GM21526 (cell line): ENCODE measurements at regions not wholly inside any gene's neighbourhood (a gene's known extent, or its start where the extent isn't known, plus 50 kb on each side); places are given as distances from the start of the nearest gene placed in this dataset.
"Not testable (repeated sequence)": the region's sequence is repeated elsewhere in the genome, so short reads cannot be mapped to it uniquely, and the experiment has no call there.

Experiments used
- ATAC-seq: cut with Tn5 transposase; IDR thresholded peaks from one replicate; pipeline ENCODE4 v1.9.1; 2021; ENCODE audit warnings: moderate library complexity; ENCODE audit not compliant: unreplicated experiment, low FRiP score

DNA sequence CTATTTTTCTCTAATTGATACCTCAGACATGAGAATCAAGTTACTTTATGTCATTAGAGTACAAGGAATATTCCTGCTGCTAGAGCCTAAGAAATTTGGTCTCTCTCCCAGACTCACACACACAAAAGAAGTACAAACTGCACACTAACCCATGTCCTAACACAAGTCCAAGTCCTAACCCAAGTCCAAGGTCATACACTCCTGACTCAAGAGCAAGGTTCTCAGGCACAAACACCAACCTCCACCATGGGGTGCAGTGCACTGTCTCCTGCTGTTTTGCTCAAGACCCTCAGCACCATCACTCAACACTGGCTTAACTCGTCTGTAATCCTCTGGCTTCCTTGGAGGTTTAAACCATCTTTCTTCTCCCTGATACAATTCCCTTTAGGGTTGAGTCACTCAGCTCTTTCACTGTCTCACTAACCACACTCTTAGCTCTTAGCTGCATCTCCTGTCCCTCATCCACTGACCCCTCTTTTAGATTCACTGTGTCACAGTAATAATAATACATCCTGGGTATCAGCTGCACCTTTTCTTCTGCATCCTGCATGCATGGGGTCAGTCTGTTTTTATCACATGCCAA is 129.8 kb downstream of the BCL2L11 start:
- no peak for ATAC-seq

DNA sequence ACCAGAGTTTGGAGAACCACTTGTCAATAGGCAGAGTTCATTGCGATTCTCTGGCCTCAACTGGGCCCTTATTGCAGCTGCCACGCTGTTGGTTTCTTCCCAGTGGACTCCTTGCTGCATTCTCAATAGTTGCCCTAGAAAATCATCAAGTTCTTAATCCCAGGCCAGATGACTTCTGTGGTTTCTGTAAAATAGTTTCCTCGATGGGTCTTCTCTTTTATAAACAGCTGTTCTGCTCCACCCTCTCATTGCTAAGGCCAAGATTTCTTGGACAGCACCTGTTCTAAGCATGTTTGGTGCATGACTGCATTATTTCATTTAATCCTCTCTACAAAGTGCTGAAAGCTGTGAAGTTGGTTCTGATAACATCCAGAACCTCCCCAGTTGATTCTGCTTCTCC is 131.0 kb downstream of the BCL2L11 start:
- no peak for ATAC-seq

DNA sequence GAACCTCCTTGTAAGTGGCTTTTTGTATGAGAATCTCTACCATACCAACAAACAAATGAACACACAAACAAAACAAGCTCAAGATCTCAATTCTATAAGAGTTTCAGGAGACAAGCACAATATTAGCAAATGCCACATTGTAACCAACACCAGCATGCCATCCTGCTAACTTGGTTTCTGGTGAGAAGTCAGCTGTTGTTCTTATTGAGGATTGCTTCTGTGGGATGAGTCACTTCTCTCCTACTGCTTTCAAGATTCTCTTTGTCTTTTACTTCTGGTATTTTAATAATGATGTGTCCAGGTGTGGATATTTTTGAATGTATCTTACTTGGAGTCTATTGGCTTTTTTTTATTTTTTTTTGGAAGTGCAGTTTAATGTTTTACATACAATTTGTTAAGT is 131.7 kb downstream of the BCL2L11 start:
- no peak for ATAC-seq

DNA sequence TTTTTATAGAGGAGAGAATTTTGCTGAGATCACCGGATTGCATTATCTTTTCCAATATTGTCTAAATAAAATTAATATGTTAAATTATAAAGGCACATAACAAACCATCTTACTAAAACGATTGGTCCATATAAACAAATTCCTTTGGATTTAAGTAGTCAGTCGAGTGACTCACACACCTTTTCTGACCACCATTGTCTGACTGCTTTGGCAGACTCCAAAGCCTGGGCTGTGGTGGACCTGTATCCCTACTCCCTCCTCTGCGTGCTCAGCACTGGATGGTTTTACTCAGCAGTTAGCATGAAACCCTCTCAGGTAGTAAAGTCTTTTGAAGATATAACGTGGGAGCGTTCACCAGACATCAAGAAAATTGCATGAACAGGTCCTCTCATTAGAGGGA is 134.2 kb downstream of the BCL2L11 start:
- ATAC-seq: not testable (repeated sequence)

DNA sequence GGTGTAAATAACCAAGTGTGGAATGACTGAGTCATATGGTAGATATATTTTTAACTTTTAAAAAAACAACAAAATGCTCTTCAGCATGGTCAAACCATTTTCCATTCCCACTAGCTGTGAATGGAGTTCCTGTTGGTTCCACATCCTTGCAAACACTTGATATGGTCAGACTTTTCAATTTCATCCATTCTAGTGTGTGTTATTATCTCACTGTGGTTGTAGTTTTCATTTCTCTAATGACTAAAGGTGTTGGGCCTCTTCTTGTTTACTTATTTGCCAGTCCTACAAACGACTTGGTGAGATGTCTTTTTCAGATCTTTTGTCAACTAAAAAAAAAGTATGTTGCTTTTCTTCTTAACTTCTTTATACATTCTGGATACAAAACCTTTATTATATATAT is 135.9 kb downstream of the BCL2L11 start:
- not testable (repeated sequence) for ATAC-seq

DNA sequence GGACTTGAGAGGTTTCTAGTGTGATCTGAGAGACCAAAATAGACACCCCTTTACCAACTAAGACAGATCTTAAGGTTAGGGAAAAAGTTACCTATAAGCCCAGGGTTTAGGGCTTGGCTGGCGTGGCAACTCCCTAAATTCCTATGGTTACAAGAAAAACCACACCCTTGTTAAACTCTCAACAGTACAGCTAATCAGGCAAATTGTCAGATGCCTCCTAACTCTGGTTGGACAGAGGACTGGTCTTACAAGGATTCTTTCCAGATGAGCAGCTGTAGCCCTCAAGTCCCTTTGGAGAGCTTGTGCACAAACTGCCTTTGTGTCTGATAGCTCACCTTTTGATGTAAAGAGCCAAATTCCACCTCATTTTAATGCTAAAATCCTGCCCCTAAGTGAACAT is 136.9 kb downstream of the BCL2L11 start:
- ATAC-seq: not testable (repeated sequence)

DNA sequence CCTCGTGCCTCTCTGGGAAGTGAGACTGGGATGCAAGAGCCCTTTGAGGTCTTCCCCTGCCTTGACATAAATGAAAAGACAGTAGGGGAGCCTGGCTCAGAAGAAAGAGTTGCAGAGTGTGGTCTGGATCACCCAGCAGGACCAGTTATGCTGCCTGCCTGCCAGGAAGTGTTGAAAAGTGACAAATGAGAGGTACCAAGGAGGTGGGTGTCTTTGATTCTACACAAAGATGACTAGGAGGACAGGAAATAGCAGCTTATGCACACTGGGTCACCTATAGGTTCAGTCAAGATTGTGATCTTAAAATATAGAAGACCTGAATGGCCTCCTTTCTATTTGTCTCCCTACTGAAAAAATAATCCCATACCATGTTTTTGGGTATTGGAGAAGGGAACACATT is 137.6 kb downstream of the BCL2L11 start:
- ATAC-seq: not testable (repeated sequence)

DNA sequence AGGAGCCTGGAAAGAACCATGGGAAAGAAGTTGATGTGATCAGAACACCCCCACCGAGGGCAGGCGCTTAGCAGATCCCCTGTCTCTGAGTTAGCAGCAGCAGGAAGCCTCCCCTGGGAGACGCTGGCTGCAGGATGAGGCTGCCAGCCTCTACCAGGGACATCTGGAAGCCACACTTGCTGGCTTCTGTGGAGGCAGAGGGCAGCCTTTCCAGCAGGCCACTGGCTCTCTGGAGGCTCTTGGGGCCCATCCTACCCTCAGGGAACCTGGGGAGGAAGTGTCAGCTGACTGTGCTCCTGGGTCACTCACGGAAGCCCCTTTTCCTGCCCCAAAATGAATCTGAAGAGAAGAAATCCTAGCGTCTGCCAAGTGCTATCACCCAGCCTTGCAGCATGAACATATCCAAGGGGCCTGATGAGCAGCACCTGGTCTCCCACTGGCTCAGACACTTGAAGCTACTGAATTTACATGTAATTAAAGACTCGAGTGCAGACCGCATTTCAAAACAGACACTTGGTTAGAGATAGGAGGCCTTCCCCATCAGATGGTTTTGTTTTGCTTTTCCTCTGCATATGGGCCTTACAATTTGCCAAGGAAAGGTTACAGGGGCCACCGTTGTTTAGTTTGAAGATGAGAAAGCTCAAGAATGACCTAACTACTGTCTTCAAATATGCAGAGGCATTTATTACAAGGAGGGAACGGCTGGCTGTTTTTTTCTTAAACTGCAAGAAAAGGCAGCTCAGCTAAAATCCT is 142.1 kb downstream of the BCL2L11 start:
- ATAC-seq: not testable (repeated sequence)

DNA sequence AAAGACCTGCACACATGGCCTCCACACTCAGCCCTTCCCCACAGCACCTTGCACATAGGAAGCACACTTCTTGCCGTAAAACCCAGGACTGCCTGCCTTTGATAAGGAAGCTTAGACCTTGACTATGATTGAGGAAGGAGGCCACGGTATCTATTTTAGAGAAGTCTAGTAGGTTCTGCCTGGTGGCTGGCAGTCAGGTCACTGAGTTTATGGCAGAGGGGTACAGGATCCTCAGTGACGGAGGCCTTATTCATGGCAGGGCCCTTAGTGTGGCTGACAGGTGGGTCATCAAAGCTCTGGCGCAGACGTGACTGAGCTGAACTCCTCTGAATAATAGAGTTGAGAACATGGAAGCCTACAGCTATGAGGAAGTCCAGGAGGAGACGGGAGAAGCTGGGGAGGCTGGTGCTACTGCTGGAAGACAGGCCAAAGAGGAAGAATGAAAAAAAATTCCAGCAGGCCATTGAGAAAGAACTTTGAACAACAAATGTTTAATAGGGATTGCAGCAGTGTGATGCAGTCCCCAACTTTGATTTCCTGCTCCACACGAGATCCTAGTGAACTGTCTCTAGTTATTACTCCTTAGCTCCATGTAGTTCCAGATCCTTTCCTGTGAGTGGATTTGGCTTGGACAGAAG is 142.8 kb downstream of the BCL2L11 start:
- not testable (repeated sequence) for ATAC-seq

DNA sequence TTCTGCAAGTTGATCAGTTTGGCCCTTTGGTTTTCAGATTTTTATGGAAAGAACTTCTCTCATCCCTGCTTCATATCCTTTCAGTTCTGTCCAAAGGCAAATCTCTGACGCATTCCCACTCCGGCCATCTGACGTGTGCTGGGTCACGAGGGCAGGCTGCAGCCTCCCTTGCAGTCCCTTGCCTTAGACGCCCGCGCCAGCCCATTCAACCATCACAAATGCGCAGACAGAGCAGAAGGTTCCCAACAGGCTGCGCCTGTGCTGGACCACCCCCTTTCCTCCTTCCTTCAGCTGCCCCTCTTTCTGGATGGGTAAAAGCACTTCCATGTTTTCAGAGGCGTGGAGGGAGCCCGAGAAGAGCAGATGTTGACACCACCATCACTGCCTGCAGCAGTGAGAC is 144.2 kb downstream of the BCL2L11 start:
- ATAC-seq: not testable (repeated sequence)

DNA sequence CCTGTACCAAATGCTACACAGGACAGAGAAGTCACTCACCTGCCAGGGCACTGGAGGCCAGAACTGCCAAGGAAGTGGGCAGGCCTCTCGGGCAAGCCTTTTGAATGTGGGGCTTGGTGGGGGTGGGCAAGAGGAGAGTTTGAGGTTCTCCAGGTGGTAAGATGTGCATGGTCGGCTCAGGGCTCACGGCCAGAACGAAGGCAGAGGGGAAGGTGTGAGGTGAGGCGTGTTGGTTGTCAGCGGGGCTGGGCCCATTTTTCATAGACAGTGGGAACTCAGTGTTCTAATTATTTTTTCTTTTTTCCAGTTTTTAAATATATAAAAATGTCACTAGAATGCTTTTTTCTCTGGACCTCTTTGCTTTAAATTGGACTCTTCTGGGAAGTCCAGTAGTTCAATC is 145.8 kb downstream of the BCL2L11 start:
- not testable (repeated sequence) for ATAC-seq

DNA sequence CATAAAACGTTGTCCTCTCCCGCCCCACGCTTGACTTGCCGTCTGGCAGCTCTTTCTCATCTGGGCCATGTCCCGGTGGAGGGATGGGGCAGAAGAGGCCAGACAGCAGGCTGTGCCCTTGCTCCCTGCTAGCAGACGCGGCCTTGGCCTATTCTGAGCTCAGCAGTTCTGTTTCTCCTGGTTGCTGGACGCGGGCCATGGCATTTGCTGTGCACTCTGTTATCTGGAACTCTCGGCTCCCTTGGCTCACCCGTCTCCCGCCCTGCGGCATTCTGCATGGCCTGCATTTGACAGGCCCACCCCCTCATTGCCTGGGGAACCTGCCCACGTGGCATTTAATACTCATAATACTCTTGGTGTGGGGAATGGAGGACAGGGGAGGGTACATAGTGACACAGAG is 146.3 kb downstream of the BCL2L11 start:
- ATAC-seq: not testable (repeated sequence)

DNA sequence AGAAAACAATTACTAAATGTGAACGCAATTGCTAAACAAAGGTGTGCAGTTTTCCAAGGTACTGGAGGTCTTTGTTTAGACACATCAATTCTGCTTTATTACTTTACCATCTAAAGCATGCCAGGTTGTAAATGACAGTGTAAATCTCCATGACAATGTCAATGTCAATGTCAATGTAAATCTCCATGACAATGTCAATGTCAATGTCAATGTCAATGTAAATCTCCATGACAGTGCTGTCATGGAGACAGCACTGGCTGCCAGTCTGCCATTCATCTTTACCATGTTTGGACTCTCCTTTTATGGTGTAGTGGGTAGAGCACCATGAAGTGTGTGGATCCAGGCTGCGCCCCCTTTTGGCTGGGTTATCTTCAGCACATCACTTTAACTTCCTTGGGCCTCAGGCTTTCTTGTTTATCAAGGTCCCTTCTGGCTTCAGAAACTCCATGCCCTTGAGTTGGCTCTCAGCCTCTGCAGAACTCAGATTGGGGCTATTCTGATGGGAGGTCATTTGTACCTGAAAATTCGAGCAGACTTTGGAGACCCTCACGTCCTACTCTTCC is 149.1 kb downstream of the BCL2L11 start:
- ATAC-seq: not testable (repeated sequence)

DNA sequence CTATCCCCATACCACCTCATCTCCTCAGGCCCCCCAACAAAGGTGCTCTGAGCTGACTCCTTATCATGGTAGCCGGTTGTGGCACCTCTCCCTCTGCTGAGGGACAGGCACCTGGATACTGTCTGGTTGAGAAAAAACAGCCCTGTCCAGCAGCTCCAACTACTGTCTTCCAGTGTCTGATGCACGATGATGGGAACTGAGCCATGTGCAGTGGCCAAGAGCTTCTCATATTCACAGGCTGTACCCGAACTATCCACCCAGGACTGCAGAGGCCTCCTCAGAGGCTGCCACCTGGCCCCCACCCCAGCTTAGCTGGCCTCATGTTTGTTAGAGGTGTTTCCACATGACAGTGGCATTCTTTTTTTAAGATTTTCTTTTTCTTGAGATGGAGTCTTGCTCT is 149.9 kb downstream of the BCL2L11 start:
- not testable (repeated sequence) for ATAC-seq

DNA sequence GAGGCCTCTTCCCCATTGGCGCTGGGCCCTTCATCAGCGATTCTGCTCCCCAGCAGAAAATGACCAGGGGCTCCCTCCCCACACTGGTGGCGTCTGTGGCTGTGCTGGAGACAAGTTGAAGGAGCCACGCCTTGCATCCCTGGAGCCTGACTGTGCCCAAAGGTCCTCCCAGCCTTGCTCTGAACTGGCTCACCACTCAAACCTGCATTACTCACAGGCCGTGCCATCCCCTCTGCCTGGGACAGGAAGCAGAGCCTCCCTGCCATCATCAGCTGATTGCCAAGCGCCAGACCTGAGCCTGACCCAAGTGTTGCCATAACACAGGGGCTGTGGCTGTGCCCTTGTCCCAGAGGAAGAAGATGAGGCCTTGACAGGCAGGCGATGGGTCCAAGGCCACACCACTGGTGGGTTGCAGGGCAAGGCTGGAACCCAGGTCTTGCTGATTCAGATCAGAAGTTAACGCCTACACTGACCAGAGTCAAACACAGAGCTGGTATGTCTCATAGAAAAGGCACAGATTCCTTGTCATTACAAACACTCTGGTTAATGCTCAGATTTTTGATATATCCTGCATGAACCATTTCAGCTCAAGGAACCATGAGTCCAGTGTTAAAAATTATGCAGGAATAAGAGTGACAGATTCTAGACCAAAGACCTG is 151.1 kb downstream of the BCL2L11 start:
- ATAC-seq: not testable (repeated sequence)

DNA sequence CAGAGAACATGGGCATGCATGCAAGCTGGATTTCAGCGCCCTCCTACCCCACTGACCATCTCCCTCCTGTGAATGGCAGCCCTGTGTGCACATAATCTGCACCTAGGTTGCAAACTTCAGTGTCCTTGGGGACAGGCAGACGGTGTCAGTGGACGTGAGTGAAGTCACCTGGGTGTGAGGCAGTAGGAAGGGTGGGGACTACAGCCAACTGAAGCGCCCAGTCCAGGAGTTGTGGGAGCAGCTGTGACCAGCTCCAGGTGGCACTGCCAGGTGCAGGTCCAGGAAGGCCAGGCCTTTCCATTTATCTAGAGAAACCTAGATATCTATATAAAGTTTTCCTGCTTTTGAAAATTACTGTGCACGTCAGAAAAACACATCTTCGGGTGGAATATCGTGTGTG is 152.3 kb downstream of the BCL2L11 start:
- not testable (repeated sequence) for ATAC-seq

DNA sequence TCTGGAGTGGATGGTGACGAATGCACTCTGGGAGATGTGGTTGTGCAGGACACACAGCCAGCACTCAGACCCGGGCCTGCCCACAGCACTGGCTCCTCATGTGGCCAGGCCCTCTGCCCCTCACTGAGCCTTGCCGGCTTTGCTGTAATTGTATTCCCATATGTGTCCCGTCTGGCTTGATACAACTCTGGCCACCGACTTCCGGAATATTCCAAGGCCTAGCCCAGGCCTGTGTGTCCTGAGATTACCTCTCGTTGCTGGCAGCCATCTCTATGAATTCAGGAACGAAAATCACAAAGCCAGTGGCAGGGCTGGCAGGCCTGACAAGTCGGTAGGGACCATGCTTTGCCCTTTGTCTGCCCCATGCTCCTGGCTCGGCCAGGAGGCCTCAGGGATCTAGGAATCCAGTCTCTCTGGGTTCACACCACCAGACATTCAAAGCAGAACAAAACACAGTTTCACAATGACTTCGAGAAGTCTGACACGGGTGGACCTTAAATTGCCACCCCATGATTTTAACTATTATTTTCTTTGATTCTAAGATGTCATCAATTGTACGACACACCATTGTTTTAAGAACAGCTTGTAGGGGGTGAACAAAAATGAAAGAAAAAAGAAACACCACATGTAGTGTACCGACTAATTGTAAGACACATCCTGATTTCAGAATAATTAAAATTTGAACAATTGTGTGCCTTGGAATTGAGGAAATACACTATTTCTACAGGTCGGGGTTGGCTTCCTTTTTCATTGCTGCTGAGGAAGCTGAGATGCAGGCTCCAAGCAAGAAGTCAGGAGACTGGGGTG is 154.5 kb downstream of the BCL2L11 start:
- not testable (repeated sequence) for ATAC-seq

DNA sequence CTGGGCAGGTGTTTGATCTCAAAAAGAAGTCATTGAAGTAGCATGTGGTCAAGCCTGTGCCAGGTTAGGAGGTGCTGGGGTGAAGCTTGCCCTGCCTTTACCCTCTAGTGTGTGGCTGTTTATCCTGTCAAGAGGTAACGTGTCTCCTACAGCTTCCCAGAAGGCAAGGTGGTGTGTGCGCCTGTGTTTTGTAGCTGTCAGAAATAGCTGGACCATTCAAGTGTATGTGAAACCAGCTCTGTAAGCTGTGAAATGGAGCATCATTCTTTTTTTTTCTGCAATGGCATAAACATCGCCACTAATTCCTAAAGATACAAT is 155.1 kb downstream of the BCL2L11 start:
- not testable (repeated sequence) for ATAC-seq

DNA sequence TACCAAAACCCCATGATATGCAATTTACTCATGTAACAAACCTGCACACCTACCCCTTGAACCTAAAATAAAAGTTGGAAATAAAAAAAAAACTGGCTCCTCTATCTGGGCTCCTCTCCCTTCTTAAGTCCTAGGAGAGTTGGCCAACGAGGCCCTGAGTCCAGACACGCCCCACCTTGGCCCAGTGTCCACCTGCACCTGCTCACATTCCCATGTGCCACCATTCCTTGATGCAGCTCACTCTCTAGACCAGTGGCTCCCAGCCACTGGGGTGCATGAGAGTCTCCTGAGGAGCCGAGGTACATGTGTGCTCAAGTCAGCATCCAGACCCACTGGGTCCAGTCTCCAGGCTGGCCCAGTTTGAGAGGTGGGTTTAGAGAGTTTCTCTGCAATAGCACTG is 157.4 kb downstream of the BCL2L11 start:
- not testable (repeated sequence) for ATAC-seq

DNA sequence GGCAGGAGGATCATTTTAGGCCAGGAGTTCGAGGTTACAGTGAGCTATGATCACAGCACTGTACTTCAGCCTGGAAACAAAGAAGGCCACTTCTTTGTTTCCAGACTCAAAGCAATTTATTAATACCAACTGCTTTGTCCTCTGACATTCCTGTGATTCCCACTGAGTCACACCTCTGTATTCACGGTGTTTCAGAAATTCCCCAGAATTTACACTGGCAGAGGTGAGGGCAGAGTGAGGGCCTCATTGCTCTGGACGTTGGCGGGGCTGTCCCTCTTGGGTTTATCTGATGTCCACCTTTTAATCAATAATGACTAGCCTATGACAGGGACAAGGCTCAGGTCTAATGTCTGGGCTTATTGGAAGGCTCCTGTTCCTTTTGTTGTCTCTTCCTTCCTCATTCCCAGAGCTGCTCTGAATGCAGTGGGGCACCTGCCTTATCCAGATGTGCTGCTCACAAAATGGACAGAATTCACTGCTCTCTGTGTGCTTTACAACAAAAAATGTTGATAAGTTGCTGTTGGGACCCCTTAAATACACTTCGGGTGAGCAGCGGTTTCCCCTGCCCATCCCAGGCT is 160.1 kb downstream of the BCL2L11 start:
- not testable (repeated sequence) for ATAC-seq
